ENCODE measurements at regions not wholly inside any gene's neighbourhood (a gene's known extent, or its start where the extent isn't known, plus 50 kb on each side); places are given as distances from the start of the nearest gene placed in this dataset.

DNA sequence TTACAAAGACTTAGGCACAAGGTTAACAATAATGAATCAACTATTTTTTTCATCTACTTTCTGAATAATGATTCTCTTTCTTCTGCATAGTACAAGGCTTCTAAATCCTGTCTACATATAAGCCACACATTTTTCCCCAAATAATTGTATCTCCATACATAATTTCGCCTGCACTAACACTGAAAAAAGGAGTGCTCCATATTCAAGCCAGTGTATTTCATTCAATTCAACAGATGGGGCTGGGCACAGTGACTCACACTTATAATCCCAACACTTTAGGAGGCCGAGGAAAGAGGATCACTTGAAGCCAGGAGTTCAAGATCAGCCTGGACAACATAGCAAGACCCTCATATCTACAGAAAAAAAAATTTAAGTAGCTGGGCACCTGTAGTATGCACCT is 86.0 kb upstream of the ZNF800 start:
- TF ChIP-seq CBX2 (IDR thresholded peaks at IDR 0.05; ENCODE audit: borderline replicate concordance, low read depth) (no peak), POLR2A (IDR thresholded peaks at IDR 0.05; ENCODE audit: low read length) (no peak), CHD4 (IDR thresholded peaks at IDR 0.05; ENCODE audit: borderline replicate concordance) (no peak), PHF8 (IDR thresholded peaks at IDR 0.05; ENCODE audit: borderline replicate concordance, low read depth) (no peak), CTCF (IDR thresholded peaks at IDR 0.05) (no peak), TP53 (CRISPR knock-in tag; IDR thresholded peaks at IDR 0.05) (no peak), CEBPB (IDR thresholded peaks at IDR 0.05) (no peak), CHD2 (IDR thresholded peaks at IDR 0.05; ENCODE audit: low read length, partially characterized antibody) (no peak), EP300 (IDR thresholded peaks at IDR 0.05) (no peak)
- TF ChIP-seq, protein P1, sequence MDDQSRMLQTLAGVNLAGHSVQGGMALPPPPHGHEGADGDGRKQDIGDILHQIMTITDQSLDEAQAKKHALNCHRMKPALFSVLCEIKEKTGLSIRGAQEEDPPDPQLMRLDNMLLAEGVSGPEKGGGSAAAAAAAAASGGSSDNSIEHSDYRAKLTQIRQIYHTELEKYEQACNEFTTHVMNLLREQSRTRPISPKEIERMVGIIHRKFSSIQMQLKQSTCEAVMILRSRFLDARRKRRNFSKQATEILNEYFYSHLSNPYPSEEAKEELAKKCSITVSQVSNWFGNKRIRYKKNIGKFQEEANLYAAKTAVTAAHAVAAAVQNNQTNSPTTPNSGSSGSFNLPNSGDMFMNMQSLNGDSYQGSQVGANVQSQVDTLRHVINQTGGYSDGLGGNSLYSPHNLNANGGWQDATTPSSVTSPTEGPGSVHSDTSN (IDR thresholded peaks at IDR 0.05): no peak
- TF ChIP-seq, protein P2, sequence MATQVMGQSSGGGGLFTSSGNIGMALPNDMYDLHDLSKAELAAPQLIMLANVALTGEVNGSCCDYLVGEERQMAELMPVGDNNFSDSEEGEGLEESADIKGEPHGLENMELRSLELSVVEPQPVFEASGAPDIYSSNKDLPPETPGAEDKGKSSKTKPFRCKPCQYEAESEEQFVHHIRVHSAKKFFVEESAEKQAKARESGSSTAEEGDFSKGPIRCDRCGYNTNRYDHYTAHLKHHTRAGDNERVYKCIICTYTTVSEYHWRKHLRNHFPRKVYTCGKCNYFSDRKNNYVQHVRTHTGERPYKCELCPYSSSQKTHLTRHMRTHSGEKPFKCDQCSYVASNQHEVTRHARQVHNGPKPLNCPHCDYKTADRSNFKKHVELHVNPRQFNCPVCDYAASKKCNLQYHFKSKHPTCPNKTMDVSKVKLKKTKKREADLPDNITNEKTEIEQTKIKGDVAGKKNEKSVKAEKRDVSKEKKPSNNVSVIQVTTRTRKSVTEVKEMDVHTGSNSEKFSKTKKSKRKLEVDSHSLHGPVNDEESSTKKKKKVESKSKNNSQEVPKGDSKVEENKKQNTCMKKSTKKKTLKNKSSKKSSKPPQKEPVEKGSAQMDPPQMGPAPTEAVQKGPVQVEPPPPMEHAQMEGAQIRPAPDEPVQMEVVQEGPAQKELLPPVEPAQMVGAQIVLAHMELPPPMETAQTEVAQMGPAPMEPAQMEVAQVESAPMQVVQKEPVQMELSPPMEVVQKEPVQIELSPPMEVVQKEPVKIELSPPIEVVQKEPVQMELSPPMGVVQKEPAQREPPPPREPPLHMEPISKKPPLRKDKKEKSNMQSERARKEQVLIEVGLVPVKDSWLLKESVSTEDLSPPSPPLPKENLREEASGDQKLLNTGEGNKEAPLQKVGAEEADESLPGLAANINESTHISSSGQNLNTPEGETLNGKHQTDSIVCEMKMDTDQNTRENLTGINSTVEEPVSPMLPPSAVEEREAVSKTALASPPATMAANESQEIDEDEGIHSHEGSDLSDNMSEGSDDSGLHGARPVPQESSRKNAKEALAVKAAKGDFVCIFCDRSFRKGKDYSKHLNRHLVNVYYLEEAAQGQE (IDR thresholded peaks at IDR 0.05): no peak
- TF ChIP-seq, protein P3, sequence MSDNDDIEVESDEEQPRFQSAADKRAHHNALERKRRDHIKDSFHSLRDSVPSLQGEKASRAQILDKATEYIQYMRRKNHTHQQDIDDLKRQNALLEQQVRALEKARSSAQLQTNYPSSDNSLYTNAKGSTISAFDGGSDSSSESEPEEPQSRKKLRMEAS (IDR thresholded peaks at IDR 0.05): no peak

Data from A549 (cell line).